Inflammatory macrophage treated with lipopolysaccharide for 1 hour (primary cell): ENCODE measurements at regions not wholly inside any gene's neighbourhood (a gene's known extent, or its start where the extent isn't known, plus 50 kb on each side); places are given as distances from the start of the nearest gene placed in this dataset.

Experiments used
- DNase-seq, 2 donors: peaks; one replicate each; pipeline ENCODE4 v3.0.0-alpha.2; 2020 to 2022

DNA sequence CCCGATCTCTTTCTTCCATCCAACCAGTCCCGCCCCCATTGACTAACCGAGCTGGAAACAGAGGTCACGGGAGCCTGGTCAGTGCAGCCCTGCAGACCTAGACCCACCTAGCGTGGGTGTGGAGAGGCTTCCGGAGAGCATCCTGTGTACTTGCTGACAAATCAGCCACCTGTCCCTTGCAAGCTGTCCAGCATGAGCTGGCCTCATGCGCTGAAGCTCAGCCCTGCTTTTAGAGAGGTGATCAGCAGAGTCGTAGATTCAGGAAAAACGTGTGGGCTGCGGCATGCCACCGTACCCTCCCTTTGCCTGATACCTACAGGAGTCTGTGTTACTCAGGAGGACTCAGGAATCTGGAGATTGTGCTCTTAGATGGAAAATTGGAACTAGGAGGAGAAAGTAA is 80.3 kb upstream of the UQCRFS1 start:
- DNase-seq: no peak

DNA sequence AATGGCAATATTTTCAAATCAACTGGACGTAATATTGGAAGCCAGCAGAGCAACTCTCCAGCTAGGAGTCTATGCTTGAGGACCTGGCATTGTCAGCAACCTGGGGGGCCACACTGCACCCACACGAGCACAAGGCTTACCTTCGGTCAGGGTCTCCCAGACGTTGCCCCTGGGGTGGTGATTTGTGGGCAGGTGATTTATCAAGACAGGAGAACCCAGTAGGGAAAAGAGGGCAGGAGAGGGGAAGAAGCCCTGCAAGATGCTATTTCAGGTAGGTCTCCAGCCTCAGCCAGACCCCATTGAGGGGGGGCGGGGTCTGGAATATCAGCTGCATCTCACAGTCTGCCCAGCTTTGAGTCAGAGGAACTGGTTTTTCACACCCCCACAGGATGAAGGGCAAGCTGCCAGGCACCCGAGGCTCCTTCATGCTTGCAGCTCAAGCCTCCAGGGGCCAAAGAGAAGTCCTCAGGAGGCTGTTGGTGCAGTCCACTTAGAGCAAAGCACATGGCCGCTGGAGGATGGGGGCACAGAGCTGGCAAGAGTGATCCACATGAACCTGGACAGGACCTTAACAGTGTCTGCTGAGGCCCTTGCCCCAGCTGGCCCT is 80.9 kb upstream of the UQCRFS1 start:
- no peak for DNase-seq

- no peak for DNase-seq
Measured at GRCh38 chr19:29294343-29294811, 81.4 kb upstream of the UQCRFS1 start.

- DNase-seq: no peak
Measured at GRCh38 chr19:29295285-29295684, 82.3 kb upstream of the UQCRFS1 start.

DNA sequence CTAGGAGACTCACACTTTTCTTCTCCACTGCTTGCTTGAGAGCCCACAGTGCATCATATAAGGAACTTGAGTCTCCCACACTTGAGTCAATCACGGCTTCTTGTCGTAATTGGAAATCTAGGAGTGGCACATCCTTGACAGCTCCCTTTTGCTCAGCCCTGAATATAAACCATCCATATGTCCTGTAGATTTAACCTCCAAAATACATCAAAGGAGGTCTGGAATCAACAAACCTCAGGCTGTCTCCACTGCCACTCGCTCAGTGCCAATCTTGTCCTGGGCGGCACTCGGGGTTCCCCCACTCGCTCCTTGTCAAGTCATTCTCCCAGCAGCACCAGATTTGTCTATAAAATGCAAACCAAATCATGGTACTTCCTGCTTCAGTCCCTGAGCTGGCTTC is 84.4 kb upstream of the UQCRFS1 start:
- DNase-seq: no peak

GRCh38 chr19:29299416-29300380 is 86.7 kb upstream of the UQCRFS1 start:
- no peak for DNase-seq

DNA sequence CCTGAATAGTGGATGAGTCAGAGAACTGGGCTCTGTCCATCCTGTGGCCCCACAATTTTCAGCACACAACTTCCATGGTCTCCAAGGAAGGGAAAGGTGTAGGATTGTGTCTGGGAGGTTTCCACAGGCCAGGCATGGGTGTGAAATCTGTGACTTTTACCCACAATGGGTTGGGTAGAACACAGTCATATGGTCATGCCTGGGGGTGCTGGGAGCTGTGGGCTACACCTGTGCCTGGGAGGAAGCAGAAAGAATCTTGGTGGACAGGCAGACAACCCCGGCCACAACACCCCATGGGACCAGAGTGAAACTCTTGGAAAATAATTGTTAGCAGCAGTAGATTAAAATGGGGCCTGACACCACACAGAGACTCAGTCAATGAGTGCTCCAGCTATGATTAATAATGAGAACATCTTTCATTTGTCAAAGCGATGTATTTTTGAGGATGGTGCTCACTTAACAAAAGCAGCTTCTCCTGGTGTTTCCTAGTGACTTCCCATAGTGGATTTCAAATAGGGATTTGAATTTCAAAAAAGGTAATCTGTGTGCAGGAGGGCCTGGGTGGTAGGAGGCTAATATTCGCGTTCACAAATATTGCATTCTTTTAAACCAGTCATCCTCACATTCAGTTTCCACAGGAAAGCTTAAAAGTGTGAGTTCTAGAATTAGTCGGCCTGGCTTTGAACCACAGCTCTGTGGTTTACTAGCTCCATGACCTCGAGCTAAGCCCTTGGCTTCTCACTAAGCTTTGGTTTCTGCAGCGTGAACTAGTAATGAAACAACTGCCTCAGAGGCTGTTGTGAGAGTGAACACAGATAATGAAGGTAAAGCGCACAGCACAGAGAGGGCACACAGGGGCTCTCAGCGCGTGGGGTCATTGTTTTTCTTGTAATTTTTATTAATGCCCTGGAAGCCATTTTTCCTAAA is 89.3 kb upstream of the UQCRFS1 start:
- no peak for DNase-seq

GRCh38 chr19:29303069-29303718 is 90.2 kb upstream of the UQCRFS1 start:
- no peak for DNase-seq

DNA sequence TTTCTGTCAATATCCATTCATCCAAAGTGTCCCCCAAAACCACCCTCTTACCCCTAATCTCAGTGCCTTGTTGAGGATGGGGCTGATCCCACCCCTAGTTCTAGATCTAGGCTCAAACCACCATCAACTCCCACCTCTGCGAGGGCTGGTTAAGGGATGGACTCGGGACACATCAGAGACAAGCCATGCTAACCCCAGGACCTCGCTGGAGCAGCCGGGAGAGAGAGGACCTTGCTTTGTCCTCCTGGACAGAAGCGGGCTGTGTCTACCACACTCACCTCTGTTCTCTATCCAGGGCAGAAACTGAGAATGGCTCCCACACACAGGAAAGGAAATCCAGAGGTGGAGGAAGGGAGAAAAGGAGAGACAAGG is 90.8 kb upstream of the UQCRFS1 start:
- DNase-seq: no peak

GRCh38 chr19:29305268-29305667 is 92.3 kb upstream of the UQCRFS1 start:
- no peak for DNase-seq

- DNase-seq: no peak
Measured at GRCh38 chr19:29308977-29309590, 96.1 kb upstream of the UQCRFS1 start.

GRCh38 chr19:29309637-29310036 is 96.7 kb upstream of the UQCRFS1 start:
- DNase-seq: no peak

GRCh38 chr19:29311191-29311790 is 98.3 kb upstream of the UQCRFS1 start:
- DNase-seq: no peak

GRCh38 chr19:29315556-29316190 is 102.7 kb upstream of the UQCRFS1 start:
- no peak for DNase-seq

- no peak for DNase-seq
Measured at GRCh38 chr19:29318581-29318980, 105.6 kb upstream of the UQCRFS1 start.

GRCh38 chr19:29320086-29320485 is 107.1 kb upstream of the UQCRFS1 start:
- no peak for DNase-seq

- DNase-seq: no peak
Measured at GRCh38 chr19:29320618-29321017, 107.7 kb upstream of the UQCRFS1 start.

GRCh38 chr19:29321116-29321515 is 108.2 kb upstream of the UQCRFS1 start:
- DNase-seq: no peak

DNA sequence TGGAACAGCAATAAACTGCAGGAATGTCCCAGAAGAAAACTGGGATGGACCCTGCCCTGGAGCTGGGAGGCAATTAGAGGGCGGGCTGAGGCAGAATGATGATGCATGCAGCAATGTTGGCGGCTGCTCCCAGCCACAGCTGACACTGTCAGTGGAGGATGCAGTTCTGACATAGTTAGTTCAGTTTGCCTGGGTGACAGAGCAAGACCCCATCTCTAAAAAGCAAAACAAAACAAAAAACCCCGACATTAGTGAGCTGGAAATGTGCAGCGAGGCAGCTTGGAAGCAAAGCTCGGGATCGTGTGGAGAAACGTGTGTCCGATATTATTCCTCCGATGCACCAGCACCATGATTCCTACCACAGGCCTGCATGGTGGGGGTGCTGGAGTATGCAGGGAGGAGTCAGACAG is 110.1 kb upstream of the UQCRFS1 start:
- DNase-seq: no peak

DNA sequence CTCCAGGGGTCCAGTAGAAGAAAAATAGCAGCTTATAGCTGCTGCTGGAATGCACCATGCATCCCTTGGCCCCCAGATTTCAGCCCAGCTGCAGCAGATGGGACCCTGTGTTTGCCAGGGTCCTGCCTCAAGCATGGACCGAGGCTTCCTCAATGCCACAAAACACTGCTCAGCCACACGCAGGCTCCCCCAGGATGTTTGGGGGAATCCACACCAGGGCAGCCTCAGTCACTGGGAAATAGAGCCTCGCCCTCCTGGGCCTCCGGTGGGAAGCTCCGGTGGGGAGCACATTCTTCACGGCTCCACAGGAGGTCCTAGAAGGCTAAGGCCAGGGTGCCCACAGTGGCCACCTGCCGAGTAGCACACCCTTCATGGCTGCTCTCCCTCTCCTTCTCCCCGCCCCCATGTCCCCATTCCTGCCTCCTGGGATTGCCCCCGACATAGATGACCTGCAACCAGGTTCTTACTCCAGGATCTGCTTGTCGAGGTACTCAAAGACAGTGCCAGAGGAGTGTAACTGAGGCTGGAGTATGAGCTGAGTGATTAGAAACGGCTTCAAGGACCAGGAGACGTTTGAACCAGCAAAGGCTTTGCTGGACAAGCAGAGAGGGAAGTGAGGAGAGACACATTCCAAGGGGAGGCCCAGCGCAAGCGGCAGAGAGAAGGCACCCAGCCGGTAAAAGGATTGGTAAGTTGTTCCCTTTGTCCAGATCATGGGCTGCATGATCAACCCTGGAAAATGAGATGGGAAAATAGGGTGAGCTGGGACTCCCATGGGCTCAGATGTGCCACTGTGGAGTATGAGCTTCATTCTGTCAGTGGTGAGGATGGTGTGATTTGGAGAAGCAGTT is 110.7 kb upstream of the UQCRFS1 start:
- no peak for DNase-seq
